K562 (cell line): ENCODE measurements at regions not wholly inside any gene's neighbourhood (a gene's known extent, or its start where the extent isn't known, plus 50 kb on each side); places are given as distances from the start of the nearest gene placed in this dataset.

Experiments
- ATAC-seq: fragments of 200-7000 bp; cut with Tn5 transposase; 3 replicates; pipeline ENCODE4 v1.9.1; 2020; ENCODE audit warnings: moderate library complexity
- BruUV-seq: library from RNA; stranded (reverse); fragments of 400-500 nt; replicated peaks from 2 replicates; lab custom pipeline; 2021; lab: Mats Ljungman, UMichigan
- CTCF ChIA-PET: fragments of 300-600 bp; formaldehyde crosslinking; extraction: SDS; loops from one replicate; lab custom pipeline; 2021; ENCODE audit warnings: low intra/inter-chr PET ratio; lab: Yijun Ruan, JAX
- POLR2A ChIA-PET: fragments of 300-600, 350-650 bp; sonication (Branson Sonifier 250); formaldehyde crosslinking; extraction: SDS; loops from one replicate; lab custom pipeline; 2021; ENCODE audit warnings: antibody characterized with exemption, inconsistent platforms; lab: Yijun Ruan, JAX
- DNase-seq, 4 experiments: peaks; one replicate each; pipeline versions ENCODE4 v3.0.0 to v3.0.0-alpha.2; 2011 to 2018; ENCODE audit warnings: low spot score in 3 of 4, mixed read lengths in 3 of 4; ENCODE audit errors: extremely low read depth in 1 of 4
- FAIRE-seq: peaks from 2 replicates; lab custom pipeline; 2011; peaks lifted over from hg19 to GRCh38; lab: Jason Lieb, UNC
- H2AFZ ChIP-seq: 2 replicates; pipeline ENCODE4 v1.6.0; 2011; ENCODE audit warnings: low read depth, low read length, control low read depth, inconsistent platforms
- H3K27ac ChIP-seq: fragments of 200-600 bp; 3 replicates; pipeline ENCODE4 v1.8.0; 2011; ENCODE audit warnings: low read depth, mild to moderate bottlenecking, control low read depth, inconsistent platforms, low read length, moderate library complexity, mixed read lengths; ENCODE audit errors: extremely low read depth
- H3K27me3 ChIP-seq, 2 experiments: fragments of 300-600 bp in 1 of 2; 2 replicates in 1 of 2; 3 replicates in 1 of 2; pipeline versions ENCODE4 v1.6.0 to v1.8.0; 2011; ENCODE audit warnings: inconsistent platforms in 2 of 2, low read length in 2 of 2, mild to moderate bottlenecking in 1 of 2, mixed read lengths in 1 of 2, moderate library complexity in 1 of 2; ENCODE audit not compliant: control insufficient read depth in 2 of 2, insufficient read depth in 2 of 2
- H3K36me3 ChIP-seq: fragments of 300-600 bp; 3 replicates; pipeline ENCODE4 v1.8.0; 2011; ENCODE audit warnings: mild to moderate bottlenecking, low read length, inconsistent platforms; ENCODE audit not compliant: control insufficient read depth, insufficient read depth
- H3K4me1 ChIP-seq, 2 experiments: fragments of 200-600 bp in 1 of 2; replicated peaks in 1 of 2; 2 replicates in 1 of 2; 3 replicates in 1 of 2; pipeline versions ENCODE4 v1.5.1 to v1.8.0; 2011; ENCODE audit warnings: inconsistent platforms in 2 of 2, low read length in 2 of 2, mild to moderate bottlenecking in 1 of 2, mixed read lengths in 1 of 2, moderate library complexity in 1 of 2; ENCODE audit not compliant: control insufficient read depth in 2 of 2, insufficient read depth in 2 of 2
- H3K4me2 ChIP-seq: 2 replicates; pipeline ENCODE4 v1.6.1; 2011; ENCODE audit warnings: low read length, control low read depth, inconsistent platforms, mixed read lengths; ENCODE audit not compliant: insufficient read depth
- H3K4me3 ChIP-seq: fragments of 200-600 bp; sonication (generic), shearing (Covaris generic); 2 replicates; pipeline ENCODE4 v1.5.1; 2016; ENCODE audit warnings: control low read depth, inconsistent platforms
- H3K79me2 ChIP-seq: fragments of 200-600 bp; 3 replicates; pipeline ENCODE4 v1.8.0; 2011; ENCODE audit warnings: low read length, inconsistent platforms; ENCODE audit not compliant: control insufficient read depth, insufficient read depth
- H3K9ac ChIP-seq, 2 experiments: 2 replicates each; pipeline versions ENCODE4 v1.6.0 to v1.6.1; 2011; ENCODE audit warnings: low read depth in 2 of 2, low read length in 2 of 2, control low read depth in 1 of 2, inconsistent platforms in 1 of 2, mild to moderate bottlenecking in 1 of 2, mixed read lengths in 1 of 2; ENCODE audit not compliant: insufficient read depth in 1 of 2
- H3K9me1 ChIP-seq: one replicate; pipeline ENCODE4 v1.6.0; 2011; ENCODE audit warnings: inconsistent platforms, mild to moderate bottlenecking, low read length, moderate library complexity; ENCODE audit not compliant: control insufficient read depth, insufficient read depth
- H3K9me3 ChIP-seq: replicated peaks from 2 replicates; pipeline ENCODE4 v1.5.1; 2011; ENCODE audit warnings: low read depth, low read length, inconsistent platforms; ENCODE audit not compliant: control insufficient read depth, insufficient read depth
- H4K20me1 ChIP-seq: replicated peaks from 2 replicates; pipeline ENCODE4 v1.6.1; 2011; ENCODE audit warnings: low read length, inconsistent platforms, mixed read lengths; ENCODE audit not compliant: control insufficient read depth, insufficient read depth
- ESRRB ChIP-seq: fragments of 250-450 bp; sonication (Bioruptor Pico); IDR thresholded peaks from 2 replicates; pipeline ENCODE4 v1.5.0; 2020; ENCODE audit warnings: mild to moderate bottlenecking, moderate library complexity, borderline replicate concordance
- PURB ChIP-seq: sonication (generic); formaldehyde crosslinking; IDR thresholded peaks from 2 replicates; pipeline ENCODE4 v1.9.0; 2021; ENCODE audit warnings: low read depth, mild to moderate bottlenecking, missing genetic modification reagents
- SOX6 ChIP-seq: fragments of 450-650 bp; IDR thresholded peaks from 2 replicates; pipeline ENCODE4 v1.6.1; 2014; ENCODE audit warnings: mild to moderate bottlenecking
- SREBF1 ChIP-seq: fragments of 150-350 bp; IDR thresholded peaks from 2 replicates; pipeline ENCODE4 v1.6.1; 2014; ENCODE audit warnings: antibody characterized with exemption, low read depth, low read length, borderline replicate concordance
- SRSF9 ChIP-seq: fragments of 200-400 bp; formaldehyde crosslinking; IDR thresholded peaks from 2 replicates; pipeline ENCODE4 v1.6.1; 2017; ENCODE audit warnings: low read depth, low read length, borderline replicate concordance
- TSHZ1 ChIP-seq: fragments of 250-450 bp; sonication (Bioruptor Pico); IDR thresholded peaks from 2 replicates; pipeline ENCODE4 v1.4.0; 2020; ENCODE audit warnings: mild to moderate bottlenecking, moderate library complexity
- ZNF639 ChIP-seq, 2 experiments: fragments of 200-800 bp in 1 of 2; sonication (Bioruptor generic) in 1 of 2; sonication (generic) in 1 of 2; formaldehyde crosslinking in 1 of 2; IDR thresholded peaks in 1 of 2; conservative IDR thresholded peaks in 1 of 2; 2 replicates each; pipeline versions ENCODE4 v1.5.0 to v1.6.1; 2016 to 2020; ENCODE audit warnings: missing compliant biosample characterization in 1 of 2, missing genetic modification characterization in 1 of 2, missing genetic modification reagents in 1 of 2
- ZNF717 ChIP-seq: fragments of 250-450 bp; sonication (Bioruptor Pico); IDR thresholded peaks from 2 replicates; pipeline ENCODE4 v1.5.0; 2021
- ZNF77 ChIP-seq: fragments of 250-450 bp; sonication (Bioruptor Pico); IDR thresholded peaks from 2 replicates; pipeline ENCODE4 v1.5.0; 2020
- WGBS: fragments of 100-300 bp; shearing (Covaris generic); methylation state at CpG from one replicate; pipeline ENCODE4 v1.1.6; 2016; ENCODE audit warnings: low coverage, mixed read lengths; ENCODE audit not compliant: insufficient coverage; ENCODE audit errors: missing lambda C conversion rate; 5-methylcytosine and 5-hydroxymethylcytosine counted together
- in situ Hi-C: fragments of 300-500 bp; cut with MboI; formaldehyde crosslinking; loops from 4 replicates; pipeline ENCODE4 v1.15.0; 2018; ENCODE audit warnings: inconsistent platforms, mixed read lengths
- intact Hi-C: fragments of 100-400 bp; cut with micrococcal nuclease; formaldehyde crosslinking; loops from 2 replicates; pipeline ENCODE4 v1.14.2; 2022
- TF ChIP-seq, protein P1 (sequence below): fragments of 200-800 bp; sonication (Bioruptor generic); IDR thresholded peaks from 2 replicates; pipeline ENCODE4 v1.6.1; 2016; ENCODE audit warnings: missing genetic modification characterization, missing compliant biosample characterization

- TF ChIP-seq, protein P1, sequence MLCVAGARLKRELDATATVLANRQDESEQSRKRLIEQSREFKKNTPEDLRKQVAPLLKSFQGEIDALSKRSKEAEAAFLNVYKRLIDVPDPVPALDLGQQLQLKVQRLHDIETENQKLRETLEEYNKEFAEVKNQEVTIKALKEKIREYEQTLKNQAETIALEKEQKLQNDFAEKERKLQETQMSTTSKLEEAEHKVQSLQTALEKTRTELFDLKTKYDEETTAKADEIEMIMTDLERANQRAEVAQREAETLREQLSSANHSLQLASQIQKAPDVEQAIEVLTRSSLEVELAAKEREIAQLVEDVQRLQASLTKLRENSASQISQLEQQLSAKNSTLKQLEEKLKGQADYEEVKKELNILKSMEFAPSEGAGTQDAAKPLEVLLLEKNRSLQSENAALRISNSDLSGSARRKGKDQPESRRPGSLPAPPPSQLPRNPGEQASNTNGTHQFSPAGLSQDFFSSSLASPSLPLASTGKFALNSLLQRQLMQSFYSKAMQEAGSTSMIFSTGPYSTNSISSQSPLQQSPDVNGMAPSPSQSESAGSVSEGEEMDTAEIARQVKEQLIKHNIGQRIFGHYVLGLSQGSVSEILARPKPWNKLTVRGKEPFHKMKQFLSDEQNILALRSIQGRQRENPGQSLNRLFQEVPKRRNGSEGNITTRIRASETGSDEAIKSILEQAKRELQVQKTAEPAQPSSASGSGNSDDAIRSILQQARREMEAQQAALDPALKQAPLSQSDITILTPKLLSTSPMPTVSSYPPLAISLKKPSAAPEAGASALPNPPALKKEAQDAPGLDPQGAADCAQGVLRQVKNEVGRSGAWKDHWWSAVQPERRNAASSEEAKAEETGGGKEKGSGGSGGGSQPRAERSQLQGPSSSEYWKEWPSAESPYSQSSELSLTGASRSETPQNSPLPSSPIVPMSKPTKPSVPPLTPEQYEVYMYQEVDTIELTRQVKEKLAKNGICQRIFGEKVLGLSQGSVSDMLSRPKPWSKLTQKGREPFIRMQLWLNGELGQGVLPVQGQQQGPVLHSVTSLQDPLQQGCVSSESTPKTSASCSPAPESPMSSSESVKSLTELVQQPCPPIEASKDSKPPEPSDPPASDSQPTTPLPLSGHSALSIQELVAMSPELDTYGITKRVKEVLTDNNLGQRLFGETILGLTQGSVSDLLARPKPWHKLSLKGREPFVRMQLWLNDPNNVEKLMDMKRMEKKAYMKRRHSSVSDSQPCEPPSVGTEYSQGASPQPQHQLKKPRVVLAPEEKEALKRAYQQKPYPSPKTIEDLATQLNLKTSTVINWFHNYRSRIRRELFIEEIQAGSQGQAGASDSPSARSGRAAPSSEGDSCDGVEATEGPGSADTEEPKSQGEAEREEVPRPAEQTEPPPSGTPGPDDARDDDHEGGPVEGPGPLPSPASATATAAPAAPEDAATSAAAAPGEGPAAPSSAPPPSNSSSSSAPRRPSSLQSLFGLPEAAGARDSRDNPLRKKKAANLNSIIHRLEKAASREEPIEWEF (CRISPR knock-in tag) = no peak
- TF ChIP-seq ZNF77 (CRISPR knock-in tag) = no peak
Observed at GRCh38 chr5:110108520-110108919, 418.8 kb downstream of the MAN2A1 start (continued).

DNA sequence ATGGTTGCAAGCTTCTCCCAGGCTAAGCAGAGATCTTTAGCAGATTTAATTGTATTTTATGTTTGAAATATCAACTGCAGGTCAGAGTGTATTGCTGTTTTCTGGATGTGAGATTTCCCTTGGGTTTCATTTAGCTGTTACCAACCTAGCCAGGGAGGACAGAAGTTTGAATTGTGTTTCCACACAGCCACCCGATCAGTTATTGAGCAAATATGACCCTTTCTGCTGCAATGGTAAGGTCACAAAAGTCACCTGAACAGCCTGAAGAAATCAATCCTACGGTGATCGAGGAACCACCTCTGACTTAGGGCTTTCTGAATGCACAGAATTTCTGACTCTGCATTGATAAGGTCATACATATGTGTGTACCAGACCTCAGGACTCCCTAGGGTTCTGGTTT, 419.9 kb downstream of the MAN2A1 start:
- no peak overlapping the region for H3K4me3 ChIP-seq
- no peaks in the 10 kb centered on the region for H3K9me3 ChIP-seq
- FAIRE-seq (no peak), DNase-seq (no peak), ATAC-seq (no peak)
- ChIA-PET POLR2A (interaction anchor here (0.7 kb wide), 1 partner anchor 366 kb away, joined by 3 read pairs; no protein-coding TSS in a partner anchor), CTCF (no interaction called here)
- H3K79me2 ChIP-seq = no peaks in the 10 kb centered on the region
- no peaks in the 10 kb centered on the region for H3K4me1 ChIP-seq
- in situ Hi-C loops (no loop called here), intact Hi-C loops (no loop called here)
- BruUV-seq = no TSS peak
- H3K27me3 ChIP-seq = no peaks in the 10 kb centered on the region
- no peak overlapping the region for H3K4me2 ChIP-seq
- H3K9ac ChIP-seq = no peak overlapping the region
- no peaks in the 10 kb centered on the region for H4K20me1 ChIP-seq
- 0% methylated on average over 3 of the region's 3 CpGs for WGBS
- no peaks in the 10 kb centered on the region for H3K36me3 ChIP-seq
- H2AFZ ChIP-seq = no peak overlapping the region
- no peak overlapping the region for H3K27ac ChIP-seq
- no peaks in the 10 kb centered on the region for H3K9me1 ChIP-seq
- TF ChIP-seq ZNF639 (CRISPR knock-in tag; conservative IDR thresholded peaks at IDR 0.05 in 1 of 2, IDR thresholded peaks at IDR 0.05 in 1 of 2) = no peak
- no peak for TF ChIP-seq SREBF1
- no peak for TF ChIP-seq PURB (CRISPR knock-in tag)
- no peak for TF ChIP-seq SOX6
- TF ChIP-seq SRSF9 = no peak
- no peak for TF ChIP-seq ZNF717 (CRISPR knock-in tag)
- TF ChIP-seq ESRRB (CRISPR knock-in tag) = no peak
- TF ChIP-seq TSHZ1 (CRISPR knock-in tag) = no peak
